T-helper 1 cell (primary cell): ENCODE measurements at regions not wholly inside any gene's neighbourhood (a gene's known extent, or its start where the extent isn't known, plus 50 kb on each side); places are given as distances from the start of the nearest gene placed in this dataset.

ENCODE experiments used
- DNase-seq, 5 donors: peaks; one replicate each; pipeline ENCODE4 v3.0.0-alpha.2; 2012 to 2020

- DNase-seq, result no peak
These were observed 720.1 kb downstream of the GBE1 start for GRCh38 chr3:81041331-81041730.

- no peak for DNase-seq
These were observed 721.3 kb downstream of the GBE1 start for GRCh38 chr3:81040107-81040506.

DNA sequence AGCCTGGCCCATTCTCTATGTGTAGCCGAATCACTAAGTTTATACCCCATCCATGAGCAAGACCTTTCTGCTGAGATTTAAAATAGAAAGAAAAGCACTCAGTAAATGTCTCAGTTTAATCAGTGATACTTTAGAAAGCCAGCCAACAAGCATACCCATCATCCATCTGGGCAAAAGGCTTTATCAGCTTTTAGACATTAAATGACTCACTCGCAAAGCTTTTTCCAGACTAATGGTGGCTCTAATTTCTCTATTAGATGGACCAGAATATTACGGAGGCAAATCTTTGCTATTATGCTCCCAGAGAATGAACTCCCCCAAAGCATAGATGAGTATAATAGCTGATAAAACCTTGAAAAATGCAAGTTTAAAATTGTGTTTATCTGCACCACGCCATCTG lies 727.8 kb downstream of the GBE1 start:
- DNase-seq, result no peak

DNA sequence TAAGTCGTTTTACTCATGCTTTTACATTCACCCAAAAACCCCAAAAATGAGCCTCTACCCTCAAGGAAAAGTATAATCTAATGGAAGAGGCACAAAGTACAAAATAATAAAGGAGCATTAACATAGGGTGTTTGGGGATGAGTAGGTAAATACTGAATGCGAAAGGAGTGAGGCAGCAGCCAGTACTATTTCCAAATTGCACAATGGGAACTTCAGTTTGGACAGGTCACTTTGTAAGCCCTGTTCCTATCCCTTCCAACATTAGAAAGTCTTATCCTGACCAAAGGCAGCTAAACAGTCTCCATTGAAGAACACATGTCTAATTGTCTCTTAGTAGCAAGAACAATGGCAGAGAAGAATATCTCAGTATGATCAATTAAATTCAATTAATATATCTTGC lies 728.3 kb downstream of the GBE1 start:
- DNase-seq, result no peak

GRCh38 chr3:81029861-81030260 lies 731.6 kb downstream of the GBE1 start:
- DNase-seq, result no peak

DNA sequence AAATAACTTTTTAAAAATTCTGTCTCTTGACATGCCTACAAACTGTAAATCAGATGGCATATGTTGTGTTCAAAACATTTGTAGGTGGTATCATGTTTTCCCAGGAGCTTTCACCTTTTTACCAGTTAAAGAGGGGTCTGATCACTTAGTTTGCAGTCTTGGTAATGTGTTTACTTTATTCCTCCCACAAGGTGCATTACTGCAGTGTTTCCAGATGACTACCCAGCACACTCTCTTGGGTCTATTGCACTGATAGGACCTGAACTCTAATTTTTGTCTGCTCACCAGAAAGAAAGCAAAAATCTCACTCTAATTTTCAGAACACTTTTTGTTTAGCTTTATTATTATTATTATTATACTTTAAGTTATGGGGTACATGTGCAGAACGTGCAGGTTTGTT lies 734.1 kb downstream of the GBE1 start:
- no peak for DNase-seq

DNA sequence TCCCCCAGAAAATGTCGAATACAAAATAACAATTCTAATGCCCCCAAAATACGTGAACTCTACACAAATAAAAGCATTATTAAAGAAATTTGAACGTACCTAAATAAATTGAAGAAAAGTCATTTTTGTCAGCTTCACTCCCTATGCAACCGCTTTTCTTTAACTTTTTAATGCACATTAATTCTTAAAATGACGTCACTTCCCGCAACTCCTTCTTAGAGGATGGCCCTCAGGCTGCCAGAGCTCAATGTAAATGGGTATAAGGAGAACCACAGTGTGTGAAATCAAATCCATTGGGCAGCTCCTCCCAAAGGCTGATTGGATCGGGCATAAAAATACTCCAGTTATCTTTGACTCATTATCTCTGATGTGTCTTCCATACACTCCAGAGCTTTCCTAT lies 736.9 kb downstream of the GBE1 start:
- DNase-seq, result no peak

- DNase-seq, result no peak
These were observed 739.1 kb downstream of the GBE1 start for GRCh38 chr3:81022339-81022738.

- no peak for DNase-seq
These were observed 748.1 kb downstream of the GBE1 start for GRCh38 chr3:81013360-81013759.

- no peak for DNase-seq
These were observed 755.5 kb downstream of the GBE1 start for GRCh38 chr3:81005992-81006391.

- DNase-seq, result no peak
These were observed 757.6 kb downstream of the GBE1 start for GRCh38 chr3:81003817-81004216.

- no peak for DNase-seq
These were observed 758.3 kb downstream of the GBE1 start for GRCh38 chr3:81003008-81003645.

DNA sequence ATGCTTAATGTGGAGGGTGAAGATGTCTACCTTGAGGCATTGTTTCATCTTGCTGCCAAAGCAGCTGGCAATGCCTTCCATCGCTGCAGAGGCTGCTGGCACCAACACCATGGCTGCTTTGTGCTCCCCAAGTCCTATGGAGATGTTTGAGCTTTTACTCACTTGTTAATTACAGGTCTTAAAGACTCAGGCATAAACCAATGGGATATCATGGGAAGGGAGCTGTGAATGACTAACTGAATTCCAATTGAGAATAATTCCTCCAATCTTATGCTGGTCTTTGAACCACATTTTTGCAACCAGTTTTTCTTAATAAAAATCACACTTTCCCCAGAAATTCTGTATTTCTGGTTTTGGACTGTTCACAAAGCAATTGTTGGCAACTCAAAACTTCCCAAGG lies 762.0 kb downstream of the GBE1 start:
- DNase-seq, result no peak

DNA sequence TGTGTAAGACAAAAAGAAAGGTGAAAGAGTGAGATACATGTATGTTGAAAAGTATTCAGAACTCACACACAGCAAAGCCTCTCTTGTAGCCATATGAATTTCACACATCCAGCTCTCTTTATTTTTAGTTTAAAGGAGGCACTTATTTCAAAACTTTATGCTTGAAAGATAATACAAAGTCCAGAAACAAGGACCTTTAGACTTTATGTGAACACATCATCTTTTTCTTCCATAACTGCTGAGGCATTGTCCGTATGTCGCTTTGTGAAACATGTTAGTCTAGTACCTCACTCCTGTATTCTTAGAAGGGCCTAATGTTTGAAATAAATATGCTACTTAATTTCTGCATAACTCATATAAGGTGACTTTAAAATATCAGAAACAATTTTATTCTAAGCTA lies 763.4 kb downstream of the GBE1 start:
- DNase-seq, result no peak

- no peak for DNase-seq
These were observed 763.8 kb downstream of the GBE1 start for GRCh38 chr3:80997622-80998021.

- no peak for DNase-seq
These were observed 766.7 kb downstream of the GBE1 start for GRCh38 chr3:80994767-80995166.

DNA sequence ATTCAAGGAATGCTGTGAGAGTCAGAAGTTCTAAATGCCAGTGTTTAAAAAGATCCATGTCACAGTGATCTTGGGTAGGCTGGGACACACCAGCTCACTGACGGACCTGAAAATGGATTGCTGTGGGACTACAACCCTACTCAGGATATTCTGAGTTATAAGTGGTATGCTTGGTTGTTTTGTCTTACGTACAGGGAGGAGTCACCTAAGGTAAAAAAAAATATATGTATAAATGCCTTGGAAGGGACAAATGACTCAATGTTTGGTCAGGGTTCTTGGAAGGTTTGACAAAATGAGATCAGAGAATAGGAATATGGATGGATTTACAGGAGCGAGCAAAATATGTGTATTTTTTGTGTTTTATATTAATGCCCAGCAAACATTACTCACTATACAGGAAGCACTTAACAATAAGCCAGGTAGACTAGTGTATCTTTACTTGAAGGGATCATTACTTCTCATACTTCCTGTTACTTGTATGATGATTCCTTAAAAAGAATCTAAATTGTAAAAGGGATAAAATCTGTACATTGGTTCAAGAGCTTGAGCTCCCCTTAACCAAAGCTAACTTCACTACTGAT lies 767.3 kb downstream of the GBE1 start:
- DNase-seq, result no peak

GRCh38 chr3:80993241-80993945 lies 768.1 kb downstream of the GBE1 start:
- no peak for DNase-seq

DNA sequence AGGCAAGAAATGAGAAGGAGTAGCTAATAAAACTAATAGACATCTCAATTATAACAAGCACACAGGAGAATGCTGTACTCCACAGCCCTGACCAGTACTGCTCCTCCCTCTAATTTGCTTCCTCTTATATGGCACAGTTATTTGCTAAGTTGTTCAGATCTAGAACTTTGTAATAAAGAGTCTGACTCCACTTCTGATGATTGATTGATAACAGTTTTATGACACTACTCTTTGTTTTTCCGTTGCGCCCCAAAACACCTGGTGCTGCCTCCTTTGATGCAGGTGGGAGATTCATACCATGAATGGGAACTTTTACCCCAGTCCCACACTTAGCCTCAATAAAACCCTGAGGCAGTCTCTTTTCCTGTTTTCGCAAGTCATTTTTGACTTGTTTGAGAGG lies 777.7 kb downstream of the GBE1 start:
- no peak for DNase-seq

DNA sequence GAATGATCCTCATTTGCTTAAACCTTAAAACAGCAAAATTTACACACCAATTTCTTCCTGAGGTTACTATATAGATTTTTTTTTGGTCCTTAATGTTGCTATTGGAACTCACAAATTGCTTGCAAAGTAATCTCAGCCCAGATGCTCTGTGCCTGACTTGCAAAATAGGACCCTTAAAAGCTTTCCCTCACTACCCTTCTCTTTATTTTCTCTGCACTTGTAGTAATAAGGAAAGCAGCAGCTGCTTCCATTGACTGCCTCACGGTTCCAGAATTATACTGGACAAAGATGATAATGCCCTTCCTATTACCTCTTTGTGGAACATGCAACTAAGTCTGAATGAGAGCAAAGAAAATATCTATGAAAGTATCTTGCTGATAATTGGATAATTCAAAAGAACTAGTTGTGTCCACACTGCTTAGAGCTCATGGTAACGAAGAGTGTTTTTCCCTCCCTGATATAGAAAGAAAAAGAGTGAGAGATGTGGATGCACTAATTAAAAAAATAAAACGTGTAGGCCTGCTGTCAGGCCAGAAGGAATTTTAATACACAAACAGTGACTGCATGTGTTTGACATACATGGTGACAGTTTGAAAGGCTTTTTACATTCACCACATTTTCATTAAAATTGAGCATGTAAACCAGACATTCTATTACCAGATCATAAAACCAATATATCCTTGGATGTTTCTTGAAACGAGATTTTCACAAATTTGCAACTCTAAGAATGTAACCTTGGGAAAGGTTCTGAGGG lies 783.1 kb downstream of the GBE1 start:
- no peak for DNase-seq

GRCh38 chr3:80970292-80970691 lies 791.2 kb downstream of the GBE1 start:
- DNase-seq, result no peak

DNA sequence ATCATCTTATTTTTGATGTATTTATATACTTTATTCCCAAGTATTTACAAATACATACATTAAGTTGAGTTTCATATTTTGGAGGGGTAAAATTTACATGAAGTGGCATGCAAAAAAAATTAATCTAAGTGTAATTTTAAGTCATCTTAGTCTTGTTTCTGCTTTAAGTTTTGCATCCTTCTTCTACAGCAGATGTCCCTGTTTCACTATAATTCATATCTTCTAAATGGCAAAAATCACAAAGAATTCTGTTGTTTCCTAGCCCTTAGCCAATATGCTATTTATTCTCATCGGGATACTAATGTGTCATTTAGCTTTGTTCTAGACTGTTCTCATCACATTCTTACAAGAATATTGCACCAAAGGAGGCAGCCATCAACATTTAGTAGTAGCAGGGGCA lies 831.9 kb downstream of the GBE1 start:
- DNase-seq, result no peak

GRCh38 chr3:80914854-80915253 lies 846.6 kb downstream of the GBE1 start:
- no peak for DNase-seq

DNA sequence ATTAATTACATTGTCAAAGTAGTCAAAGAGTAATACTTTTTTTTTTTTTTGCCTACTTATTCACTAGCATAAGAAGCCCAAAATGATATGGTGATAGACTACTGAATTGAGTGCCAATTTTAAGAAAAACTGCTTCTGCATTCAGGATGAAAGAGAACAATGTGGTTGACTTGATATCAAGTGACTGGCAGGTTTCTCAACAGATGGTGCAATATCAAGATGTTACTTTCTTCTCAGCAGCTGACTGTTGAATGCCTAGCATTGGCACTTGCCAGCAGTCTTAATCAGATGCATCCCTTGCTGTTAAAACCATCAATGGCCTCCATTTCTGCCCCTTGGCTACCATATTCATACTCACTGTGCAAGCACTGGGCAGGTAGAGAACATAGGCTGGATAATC lies 863.2 kb downstream of the GBE1 start:
- no peak for DNase-seq
